WTC11 (cell line): ENCODE measurements at regions not wholly inside any gene's neighbourhood (a gene's known extent, or its start where the extent isn't known, plus 50 kb on each side); places are given as distances from the start of the nearest gene placed in this dataset.

Experiments used
- ATAC-seq: fragments of 200-7000 bp; cut with Tn5 transposase; 2 replicates; pipeline ENCODE4 v1.10.0; 2021; ENCODE audit warnings: mild to moderate bottlenecking, moderate library complexity
- CTCF ChIA-PET: fragments of 300-600 bp; sonication (Branson Sonifier 250); formaldehyde crosslinking; loops from one replicate; lab custom pipeline; 2021; ENCODE audit warnings: antibody characterized with exemption; lab: Charles Lee
- POLR2A ChIA-PET: fragments of 350-600 bp; sonication (Branson Sonifier 250); formaldehyde crosslinking; loops from one replicate; lab custom pipeline; 2021; ENCODE audit warnings: antibody characterized with exemption; lab: Charles Lee
- DNase-seq: peaks from one replicate; pipeline ENCODE4 v3.0.0; 2021; ENCODE audit warnings: low spot score
- H3K27ac Mint-ChIP-seq: 2 replicates; pipeline ENCODE4 v1.8.0; 2021; ENCODE audit warnings: mixed read lengths
- H3K27me3 Mint-ChIP-seq: 2 replicates; pipeline ENCODE4 v1.8.0; 2021; ENCODE audit warnings: low read depth, mild to moderate bottlenecking, moderate library complexity, mixed read lengths
- H3K36me3 Mint-ChIP-seq: 2 replicates; pipeline ENCODE4 v1.8.0; 2021; ENCODE audit warnings: mixed read lengths
- H3K4me1 Mint-ChIP-seq: 2 replicates; pipeline ENCODE4 v1.8.0; 2022; ENCODE audit warnings: mixed read lengths
- H3K4me3 Mint-ChIP-seq: 2 replicates; pipeline ENCODE4 v1.8.0; 2021; ENCODE audit warnings: mild to moderate bottlenecking, moderate library complexity, mixed read lengths
- H3K9me3 Mint-ChIP-seq: 2 replicates; pipeline ENCODE4 v1.8.0; 2021; ENCODE audit warnings: mixed read lengths
- ELF4 ChIP-seq: sonication (generic); formaldehyde crosslinking; IDR thresholded peaks from 2 replicates; pipeline ENCODE4 v1.8.1; 2022; ENCODE audit warnings: low read depth, mild to moderate bottlenecking, moderate library complexity, missing genetic modification reagents
- ESRRA ChIP-seq: sonication (generic); formaldehyde crosslinking; IDR thresholded peaks from 2 replicates; pipeline ENCODE4 v1.8.1; 2022; ENCODE audit warnings: mild to moderate bottlenecking, missing genetic modification reagents, borderline replicate concordance
- FOXP4 ChIP-seq: sonication (generic); formaldehyde crosslinking; IDR thresholded peaks from 2 replicates; pipeline ENCODE4 v1.8.0; 2022; ENCODE audit warnings: mild to moderate bottlenecking, missing genetic modification reagents
- GRHL2 ChIP-seq: fragments of 250-450 bp; sonication (Bioruptor Pico); IDR thresholded peaks from 2 replicates; pipeline ENCODE4 v1.8.0; 2022; ENCODE audit warnings: mild to moderate bottlenecking, moderate library complexity; ENCODE audit not compliant: insufficient replicate concordance, severe bottlenecking
- HMGXB4 ChIP-seq: sonication (generic); formaldehyde crosslinking; IDR thresholded peaks from 2 replicates; pipeline ENCODE4 v1.8.1; 2023; ENCODE audit warnings: mild to moderate bottlenecking, moderate library complexity, missing genetic modification reagents
- NR2C2 ChIP-seq: sonication (generic); formaldehyde crosslinking; IDR thresholded peaks from 2 replicates; pipeline ENCODE4 v1.8.0; 2022; ENCODE audit warnings: mild to moderate bottlenecking, missing genetic modification reagents
- SMAD3 ChIP-seq: sonication (generic); formaldehyde crosslinking; IDR thresholded peaks from 2 replicates; pipeline ENCODE4 v1.8.0; 2022; ENCODE audit warnings: missing genetic modification reagents, mild to moderate bottlenecking, borderline replicate concordance
- STAT6 ChIP-seq: sonication (generic); formaldehyde crosslinking; conservative IDR thresholded peaks from 2 replicates; pipeline ENCODE4 v1.8.1; 2023; ENCODE audit warnings: mild to moderate bottlenecking, low read depth, missing genetic modification reagents, moderate library complexity
- TEAD1 ChIP-seq: sonication (generic); formaldehyde crosslinking; IDR thresholded peaks from 2 replicates; pipeline ENCODE4 v1.8.0; 2022; ENCODE audit warnings: mild to moderate bottlenecking, missing genetic modification reagents
- TEAD4 ChIP-seq: sonication (generic); formaldehyde crosslinking; IDR thresholded peaks from 2 replicates; pipeline ENCODE4 v1.8.0; 2022; ENCODE audit warnings: mild to moderate bottlenecking, missing genetic modification reagents
- ZNF121 ChIP-seq: sonication (generic); formaldehyde crosslinking; IDR thresholded peaks from 2 replicates; pipeline ENCODE4 v1.8.0; 2023; ENCODE audit warnings: missing genetic modification reagents
- ZNF416 ChIP-seq: fragments of 250-450 bp; sonication (Bioruptor Pico); IDR thresholded peaks from 2 replicates; pipeline ENCODE4 v1.9.0; 2021; ENCODE audit warnings: mild to moderate bottlenecking, inconsistent platforms
- ZNF423 ChIP-seq: fragments of 250-450 bp; sonication (Bioruptor Pico); IDR thresholded peaks from 2 replicates; pipeline ENCODE4 v2.1.2; 2022; ENCODE audit warnings: mild to moderate bottlenecking, moderate library complexity
- TF ChIP-seq, protein P1 (sequence below): sonication (generic); formaldehyde crosslinking; IDR thresholded peaks from 2 replicates; pipeline ENCODE4 v1.8.1; 2023; ENCODE audit warnings: mild to moderate bottlenecking, missing genetic modification reagents
- TF ChIP-seq, protein P2 (sequence below): sonication (generic); formaldehyde crosslinking; IDR thresholded peaks from 2 replicates; pipeline ENCODE4 v1.8.0; 2023; ENCODE audit warnings: missing genetic modification reagents, mild to moderate bottlenecking, borderline replicate concordance
- TF ChIP-seq, protein P3 (sequence below): fragments of 250-450 bp; sonication (Bioruptor Pico); IDR thresholded peaks from 2 replicates; pipeline ENCODE4 v2.1.2; 2022; ENCODE audit warnings: mild to moderate bottlenecking, moderate library complexity

DNA sequence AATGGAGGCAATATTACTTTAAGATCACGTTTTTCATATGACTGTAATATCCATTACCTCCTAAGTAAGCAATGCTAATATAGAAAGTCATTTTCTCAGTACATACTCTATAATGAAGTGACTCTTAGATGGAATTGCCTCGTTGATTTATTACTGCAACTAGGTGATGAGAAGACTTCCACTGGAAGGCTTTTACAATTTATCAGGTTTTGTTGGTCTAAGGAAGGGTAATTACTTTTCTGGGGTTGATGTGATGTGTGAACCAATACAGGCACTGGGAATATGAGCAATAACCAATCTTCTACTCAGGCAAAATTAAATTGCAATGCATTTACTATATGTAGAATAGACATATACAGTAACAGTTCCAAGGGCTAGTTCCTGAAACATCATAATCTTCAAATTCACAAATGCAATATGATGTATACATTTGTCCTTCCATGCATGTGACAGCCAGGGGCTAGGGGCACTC, 635.0 kb downstream of the QKI start (continued):
- TF ChIP-seq HMGXB4 (no peak), TEAD4 (no peak)
- TF ChIP-seq, all 79 proteins: peak for 0

DNA sequence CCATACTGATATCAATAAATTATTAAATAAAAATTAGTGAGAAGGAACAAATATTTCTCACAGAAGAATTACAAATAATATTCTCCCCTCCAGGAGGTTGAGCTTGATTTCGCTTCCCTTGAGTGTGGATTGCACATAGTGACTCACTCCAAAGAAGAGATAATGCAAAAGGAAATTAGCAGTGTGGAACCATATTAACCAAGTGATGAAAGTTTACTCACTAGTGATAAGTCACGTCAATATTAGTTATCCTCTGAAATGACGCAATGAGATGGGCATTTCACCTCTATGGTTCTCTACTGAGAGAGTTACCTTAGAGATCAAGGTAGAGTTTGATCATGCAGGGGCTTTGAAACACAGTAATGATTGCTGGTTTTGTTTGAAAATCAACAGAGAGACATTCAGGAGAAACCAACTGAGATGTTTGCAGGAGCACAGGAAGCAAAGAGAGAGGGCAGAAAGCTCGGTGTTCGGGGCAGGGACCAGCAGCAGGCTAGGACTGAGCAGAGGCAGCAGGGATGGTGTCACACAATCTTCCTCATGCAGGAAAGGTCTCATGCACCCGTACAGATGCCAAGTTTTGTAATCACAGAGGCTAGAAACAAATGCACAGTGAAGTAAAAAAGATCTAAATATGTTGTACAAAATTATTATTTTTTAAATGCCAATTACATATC, 634.5 kb downstream of the QKI start:
- Mint-ChIP-seq H3K4me1 (no peaks in the 10 kb centered on the region), H3K27ac (no peak overlapping the region), H3K36me3 (no peaks in the 10 kb centered on the region), H3K9me3 (peaks cover 14% of the 10 kb centered on the region), H3K27me3 (no peaks in the 10 kb centered on the region), H3K4me3 (no peak overlapping the region)
- TF ChIP-seq ESRRA (CRISPR knock-in tag): no peak
- TF ChIP-seq, protein P1, sequence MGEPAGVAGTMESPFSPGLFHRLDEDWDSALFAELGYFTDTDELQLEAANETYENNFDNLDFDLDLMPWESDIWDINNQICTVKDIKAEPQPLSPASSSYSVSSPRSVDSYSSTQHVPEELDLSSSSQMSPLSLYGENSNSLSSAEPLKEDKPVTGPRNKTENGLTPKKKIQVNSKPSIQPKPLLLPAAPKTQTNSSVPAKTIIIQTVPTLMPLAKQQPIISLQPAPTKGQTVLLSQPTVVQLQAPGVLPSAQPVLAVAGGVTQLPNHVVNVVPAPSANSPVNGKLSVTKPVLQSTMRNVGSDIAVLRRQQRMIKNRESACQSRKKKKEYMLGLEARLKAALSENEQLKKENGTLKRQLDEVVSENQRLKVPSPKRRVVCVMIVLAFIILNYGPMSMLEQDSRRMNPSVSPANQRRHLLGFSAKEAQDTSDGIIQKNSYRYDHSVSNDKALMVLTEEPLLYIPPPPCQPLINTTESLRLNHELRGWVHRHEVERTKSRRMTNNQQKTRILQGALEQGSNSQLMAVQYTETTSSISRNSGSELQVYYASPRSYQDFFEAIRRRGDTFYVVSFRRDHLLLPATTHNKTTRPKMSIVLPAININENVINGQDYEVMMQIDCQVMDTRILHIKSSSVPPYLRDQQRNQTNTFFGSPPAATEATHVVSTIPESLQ (CRISPR knock-in tag): no peak
- TF ChIP-seq TEAD1: no peak
- TF ChIP-seq FOXP4: no peak
- TF ChIP-seq, protein P2, sequence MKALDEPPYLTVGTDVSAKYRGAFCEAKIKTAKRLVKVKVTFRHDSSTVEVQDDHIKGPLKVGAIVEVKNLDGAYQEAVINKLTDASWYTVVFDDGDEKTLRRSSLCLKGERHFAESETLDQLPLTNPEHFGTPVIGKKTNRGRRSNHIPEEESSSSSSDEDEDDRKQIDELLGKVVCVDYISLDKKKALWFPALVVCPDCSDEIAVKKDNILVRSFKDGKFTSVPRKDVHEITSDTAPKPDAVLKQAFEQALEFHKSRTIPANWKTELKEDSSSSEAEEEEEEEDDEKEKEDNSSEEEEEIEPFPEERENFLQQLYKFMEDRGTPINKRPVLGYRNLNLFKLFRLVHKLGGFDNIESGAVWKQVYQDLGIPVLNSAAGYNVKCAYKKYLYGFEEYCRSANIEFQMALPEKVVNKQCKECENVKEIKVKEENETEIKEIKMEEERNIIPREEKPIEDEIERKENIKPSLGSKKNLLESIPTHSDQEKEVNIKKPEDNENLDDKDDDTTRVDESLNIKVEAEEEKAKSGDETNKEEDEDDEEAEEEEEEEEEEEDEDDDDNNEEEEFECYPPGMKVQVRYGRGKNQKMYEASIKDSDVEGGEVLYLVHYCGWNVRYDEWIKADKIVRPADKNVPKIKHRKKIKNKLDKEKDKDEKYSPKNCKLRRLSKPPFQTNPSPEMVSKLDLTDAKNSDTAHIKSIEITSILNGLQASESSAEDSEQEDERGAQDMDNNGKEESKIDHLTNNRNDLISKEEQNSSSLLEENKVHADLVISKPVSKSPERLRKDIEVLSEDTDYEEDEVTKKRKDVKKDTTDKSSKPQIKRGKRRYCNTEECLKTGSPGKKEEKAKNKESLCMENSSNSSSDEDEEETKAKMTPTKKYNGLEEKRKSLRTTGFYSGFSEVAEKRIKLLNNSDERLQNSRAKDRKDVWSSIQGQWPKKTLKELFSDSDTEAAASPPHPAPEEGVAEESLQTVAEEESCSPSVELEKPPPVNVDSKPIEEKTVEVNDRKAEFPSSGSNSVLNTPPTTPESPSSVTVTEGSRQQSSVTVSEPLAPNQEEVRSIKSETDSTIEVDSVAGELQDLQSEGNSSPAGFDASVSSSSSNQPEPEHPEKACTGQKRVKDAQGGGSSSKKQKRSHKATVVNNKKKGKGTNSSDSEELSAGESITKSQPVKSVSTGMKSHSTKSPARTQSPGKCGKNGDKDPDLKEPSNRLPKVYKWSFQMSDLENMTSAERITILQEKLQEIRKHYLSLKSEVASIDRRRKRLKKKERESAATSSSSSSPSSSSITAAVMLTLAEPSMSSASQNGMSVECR (CRISPR knock-in tag): no peak
- ATAC-seq (no peak), DNase-seq (no peak)
- ChIA-PET POLR2A (no interaction called here), CTCF (no interaction called here)

GRCh38 chr6:164045082-164045481, 630.6 kb downstream of the QKI start:
- peaks cover 3% of the 10 kb centered on the region; the same call in 1 of the 2 replicates for H3K27me3 Mint-ChIP-seq
- peaks cover 9% of the 10 kb centered on the region for H3K36me3 Mint-ChIP-seq
- ATAC-seq (no peak), DNase-seq (no peak)
- H3K27ac Mint-ChIP-seq: no peak overlapping the region
- H3K4me1 Mint-ChIP-seq: peaks cover 4% of the 10 kb centered on the region; the same call in 1 of the 2 replicates
- peaks cover 21% of the 10 kb centered on the region for H3K9me3 Mint-ChIP-seq
- POLR2A ChIA-PET: no interaction called here
- CTCF ChIA-PET: no interaction called here
- H3K4me3 Mint-ChIP-seq: no peak overlapping the region
- TF ChIP-seq ELF4 (CRISPR knock-in tag) (no peak), STAT6 (CRISPR knock-in tag) (no peak), ZNF416 (no peak), SMAD3 (CRISPR knock-in tag) (no peak), GRHL2 (CRISPR knock-in tag) (no peak), ZNF121 (CRISPR knock-in tag) (no peak), NR2C2 (no peak), ZNF423 (CRISPR knock-in tag) (no peak)
- TF ChIP-seq, protein P1 (CRISPR knock-in tag): no peak
- TF ChIP-seq, protein P3, sequence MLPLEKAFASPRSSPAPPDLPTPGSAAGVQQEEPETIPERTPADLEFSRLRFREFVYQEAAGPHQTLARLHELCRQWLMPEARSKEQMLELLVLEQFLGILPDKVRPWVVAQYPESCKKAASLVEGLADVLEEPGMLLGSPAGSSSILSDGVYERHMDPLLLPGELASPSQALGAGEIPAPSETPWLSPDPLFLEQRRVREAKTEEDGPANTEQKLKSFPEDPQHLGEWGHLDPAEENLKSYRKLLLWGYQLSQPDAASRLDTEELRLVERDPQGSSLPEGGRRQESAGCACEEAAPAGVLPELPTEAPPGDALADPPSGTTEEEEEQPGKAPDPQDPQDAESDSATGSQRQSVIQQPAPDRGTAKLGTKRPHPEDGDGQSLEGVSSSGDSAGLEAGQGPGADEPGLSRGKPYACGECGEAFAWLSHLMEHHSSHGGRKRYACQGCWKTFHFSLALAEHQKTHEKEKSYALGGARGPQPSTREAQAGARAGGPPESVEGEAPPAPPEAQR: no peak
